T1000 (cell line): ENCODE measurements at regions not wholly inside any gene's neighbourhood (a gene's known extent, or its start where the extent isn't known, plus 50 kb on each side); places are given as distances from the start of the nearest gene placed in this dataset.
"Not testable (repeated sequence)": the region's sequence is repeated elsewhere in the genome, so short reads cannot be mapped to it uniquely, and the experiment has no call there.

Experiments
- DNase-seq: peaks from one replicate; lab custom pipeline; 2025; ENCODE audit warnings: mixed read lengths; lab: John Stamatoyannopoulos, UW

- no peak for DNase-seq
These were observed 214.8 kb upstream of the ARHGEF26 start for GRCh38 chr3:153906366-153906765.

- DNase-seq = no peak
These were observed 210.8 kb upstream of the ARHGEF26 start for GRCh38 chr3:153910387-153910786.

GRCh38 chr3:153911116-153911515 lies 210.1 kb upstream of the ARHGEF26 start:
- no peak for DNase-seq

- no peak for DNase-seq
These were observed 201.4 kb upstream of the ARHGEF26 start for GRCh38 chr3:153919773-153920172.

- DNase-seq = no peak
These were observed 199.4 kb upstream of the ARHGEF26 start for GRCh38 chr3:153921826-153922225.

- no peak for DNase-seq
These were observed 195.2 kb upstream of the ARHGEF26 start for GRCh38 chr3:153925841-153926514.

GRCh38 chr3:153927107-153927506 lies 194.1 kb upstream of the ARHGEF26 start:
- no peak for DNase-seq

- DNase-seq = no peak
These were observed 192.3 kb upstream of the ARHGEF26 start for GRCh38 chr3:153928851-153929250.

- not testable (repeated sequence) for DNase-seq
These were observed 187.7 kb upstream of the ARHGEF26 start for GRCh38 chr3:153933481-153933880.

GRCh38 chr3:153944084-153944483 lies 177.1 kb upstream of the ARHGEF26 start:
- DNase-seq = no peak

- no peak for DNase-seq
These were observed 169.9 kb upstream of the ARHGEF26 start for GRCh38 chr3:153951276-153951675.

- DNase-seq = no peak
These were observed 169.1 kb upstream of the ARHGEF26 start for GRCh38 chr3:153952091-153952490.

- no peak for DNase-seq
These were observed 164.6 kb upstream of the ARHGEF26 start for GRCh38 chr3:153956613-153957012.

GRCh38 chr3:153957421-153957820 lies 163.8 kb upstream of the ARHGEF26 start:
- DNase-seq = no peak

GRCh38 chr3:153958635-153959595 lies 162.3 kb upstream of the ARHGEF26 start:
- no peak for DNase-seq

GRCh38 chr3:153960458-153961074 lies 160.6 kb upstream of the ARHGEF26 start:
- no peak for DNase-seq

- DNase-seq = no peak
These were observed 159.7 kb upstream of the ARHGEF26 start for GRCh38 chr3:153961494-153961893.

- DNase-seq = no peak
These were observed 158.2 kb upstream of the ARHGEF26 start for GRCh38 chr3:153963012-153963411.

- DNase-seq = no peak
These were observed 153.9 kb upstream of the ARHGEF26 start for GRCh38 chr3:153967260-153967659.

GRCh38 chr3:153970047-153970446 lies 151.1 kb upstream of the ARHGEF26 start:
- no peak for DNase-seq

- no peak for DNase-seq
These were observed 150.3 kb upstream of the ARHGEF26 start for GRCh38 chr3:153970741-153971347.

- no peak for DNase-seq
These were observed 148.3 kb upstream of the ARHGEF26 start for GRCh38 chr3:153972862-153973261.
